PC-3 (cell line): ENCODE measurements at regions not wholly inside any gene's neighbourhood (a gene's known extent, or its start where the extent isn't known, plus 50 kb on each side); places are given as distances from the start of the nearest gene placed in this dataset.
A peak's percentile ranks its signal among the peaks of the same experiment; 100 is the strongest.
"Not testable (repeated sequence)": the region's sequence is repeated elsewhere in the genome, so short reads cannot be mapped to it uniquely, and the experiment has no call there.

Experiments
- ATAC-seq: fragments of 200-7000 bp; cut with Tn5 transposase; 2 replicates; pipeline ENCODE4 v1.9.1; 2020; ENCODE audit warnings: mild to moderate bottlenecking, moderate library complexity
- BruUV-seq: library from RNA; stranded (reverse); fragments of 400-500 nt; replicated peaks from 2 replicates; lab custom pipeline; 2021; lab: Mats Ljungman, UMichigan
- CTCF ChIA-PET: fragments of 300-600 bp; sonication (Branson Sonifier 250); formaldehyde crosslinking; loops from one replicate; lab custom pipeline; 2022; ENCODE audit warnings: antibody characterized with exemption; lab: Charles Lee
- POLR2A ChIA-PET: fragments of 300-600 bp; sonication (Branson Sonifier 250); formaldehyde crosslinking; loops from one replicate; lab custom pipeline; 2022; ENCODE audit warnings: antibody characterized with exemption; ENCODE audit not compliant: unreplicated experiment; lab: Charles Lee
- DNase-seq: peaks from one replicate; pipeline ENCODE4 v3.0.0-alpha.2; 2015
- H2AFZ ChIP-seq: fragments of 300-600 bp; sonication (generic); 2 replicates; pipeline ENCODE4 v1.6.0; 2016; ENCODE audit warnings: antibody characterized with exemption, low read length
- H3F3A ChIP-seq: fragments of 300-600 bp; sonication (generic); one replicate; pipeline ENCODE4 v1.6.0; 2017; ENCODE audit warnings: antibody characterized with exemption, low read length, control low read depth, mild to moderate bottlenecking; ENCODE audit not compliant: unreplicated experiment
- H3K27ac ChIP-seq: fragments of 300-600 bp; sonication (generic); 2 replicates; pipeline ENCODE4 v1.5.1; 2016; ENCODE audit warnings: mild to moderate bottlenecking, low read length
- H3K27me3 ChIP-seq: fragments of 300-600 bp; sonication (generic); 2 replicates; pipeline ENCODE4 v1.6.1; 2016; ENCODE audit warnings: low read length, mixed read lengths
- H3K36me3 ChIP-seq: fragments of 300-600 bp; sonication (generic); 2 replicates; pipeline ENCODE4 v1.6.1; 2016; ENCODE audit warnings: low read depth, mixed run types, low read length, mixed read lengths
- H3K4me1 ChIP-seq: fragments of 300-600 bp; sonication (generic); 2 replicates; pipeline ENCODE4 v1.5.1; 2016; ENCODE audit warnings: low read length; ENCODE audit not compliant: insufficient read depth
- H3K4me2 ChIP-seq: fragments of 300-600 bp; sonication (generic); 2 replicates; pipeline ENCODE4 v1.6.0; 2016; ENCODE audit warnings: low read length
- H3K4me3 ChIP-seq: fragments of 300-600 bp; sonication (generic); 2 replicates; pipeline ENCODE4 v1.5.1; 2016; ENCODE audit warnings: mild to moderate bottlenecking, low read length, mixed read lengths
- H3K79me2 ChIP-seq: fragments of 300-600 bp; sonication (generic); 2 replicates; pipeline ENCODE4 v1.6.1; 2017; ENCODE audit warnings: low read length, mixed read lengths
- H3K9ac ChIP-seq: fragments of 300-600 bp; sonication (generic); 2 replicates; pipeline ENCODE4 v1.6.0; 2016; ENCODE audit warnings: mild to moderate bottlenecking, low read length
- H3K9me2 ChIP-seq: fragments of 300-600 bp; sonication (generic); replicated peaks from 2 replicates; pipeline ENCODE4 v1.6.1; 2016; ENCODE audit warnings: mixed run types, low read length, mixed read lengths
- H3K9me3 ChIP-seq: fragments of 300-600 bp; sonication (generic); 2 replicates; pipeline ENCODE4 v1.6.1; 2016; ENCODE audit warnings: low read length, mixed read lengths
- H4K20me1 ChIP-seq: fragments of 300-600 bp; sonication (generic); 2 replicates; pipeline ENCODE4 v1.6.1; 2016; ENCODE audit warnings: low read length, mixed read lengths
- EZH2 ChIP-seq: fragments of 300-600 bp; sonication (generic); IDR thresholded peaks from one replicate; pipeline ENCODE4 v1.6.1; 2017; ENCODE audit warnings: antibody characterized with exemption, mild to moderate bottlenecking, low read length; ENCODE audit not compliant: unreplicated experiment
- EZH2phosphoT487 ChIP-seq: fragments of 300-600 bp; sonication (generic); IDR thresholded peaks from 2 replicates; pipeline ENCODE4 v1.6.1; 2018; ENCODE audit warnings: mild to moderate bottlenecking, antibody characterized with exemption, low read length, borderline replicate concordance
- intact Hi-C: fragments of 100-400 bp; cut with micrococcal nuclease; formaldehyde crosslinking; loops from 2 replicates; pipeline ENCODE4 v1.9.0; 2023
- TF ChIP-seq, protein P1 (sequence below): fragments of 300-600 bp; sonication (generic); conservative IDR thresholded peaks from 2 replicates; pipeline ENCODE4 v1.5.1; 2017; ENCODE audit warnings: antibody characterized with exemption, low read depth, mild to moderate bottlenecking, low read length

DNA sequence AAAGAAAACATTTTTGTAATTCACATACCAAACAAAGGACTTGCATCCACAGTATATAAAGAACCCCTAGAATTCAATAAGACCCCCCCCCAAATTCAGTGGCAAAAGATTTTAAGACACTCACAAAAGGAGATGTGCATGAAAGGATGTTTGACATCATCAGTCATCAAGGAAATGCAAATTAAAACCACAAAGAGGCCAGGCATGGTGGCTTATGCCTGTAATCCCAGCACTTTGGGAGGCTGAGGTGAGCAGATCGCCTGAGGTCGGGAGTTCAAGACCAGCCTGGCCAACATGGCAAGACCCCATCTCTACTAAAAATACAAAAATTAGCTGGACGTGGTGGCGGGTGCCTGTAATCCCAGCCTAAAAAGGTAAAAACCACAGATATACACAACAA lies 61.3 kb downstream of the AIPL1 start:
- Histone ChIP-seq H3K4me3 (peak overlapping the region; percentile 35; the same call in 1 of the 2 replicates), H3K27ac (peak overlapping the region; percentile 99), H3K4me2 (peak overlapping the region; percentile 87), H3K4me1 (peaks cover 28% of the 10 kb centered on the region)
- H2AFZ ChIP-seq, H3K9ac ChIP-seq, DNase-seq, H3K9me2 ChIP-seq, H3K79me2 ChIP-seq, BruUV-seq, H4K20me1 ChIP-seq, H3K27me3 ChIP-seq, CTCF ChIA-PET, POLR2A ChIA-PET, intact Hi-C loops, H3F3A ChIP-seq, H3K9me3 ChIP-seq, H3K36me3 ChIP-seq, ATAC-seq: not testable (repeated sequence)

DNA sequence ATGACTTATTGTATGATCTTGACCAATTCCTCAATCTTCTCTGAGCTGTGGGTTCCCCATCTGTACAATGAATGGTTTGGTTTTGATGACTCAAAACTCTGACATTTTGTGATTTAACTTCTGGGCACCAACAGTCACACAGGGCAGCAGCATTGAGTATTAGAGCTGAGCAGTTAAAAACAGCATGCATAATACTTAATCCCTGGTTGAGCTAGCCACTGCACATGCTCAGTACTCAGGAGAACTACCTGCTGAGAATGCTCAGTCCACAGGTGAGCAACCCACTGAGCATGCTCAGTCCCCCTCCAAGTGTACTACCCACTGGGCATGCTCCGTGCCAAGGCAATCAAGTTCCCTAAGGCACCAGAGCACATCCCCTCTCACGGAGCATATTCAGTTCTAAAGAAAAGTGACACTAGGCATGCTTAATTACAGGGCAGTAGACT lies 68.7 kb downstream of the AIPL1 start:
- POLR2A ChIA-PET, result no interaction called here
- H2AFZ ChIP-seq, result peak overlapping the region; percentile 59
- peak overlapping the region; percentile 75 for H3K9ac ChIP-seq
- H3K4me1 ChIP-seq, result peaks cover 25% of the 10 kb centered on the region
- no peaks in the 10 kb centered on the region for H3K36me3 ChIP-seq
- no peaks in the 10 kb centered on the region for H3K79me2 ChIP-seq
- peak overlapping the region; percentile 98 for H3K27ac ChIP-seq
- no TSS peak for BruUV-seq
- H3F3A ChIP-seq, result peaks cover 5% of the 10 kb centered on the region
- ATAC-seq (peak; percentile 53), DNase-seq (peak; percentile 75)
- intact Hi-C loops, result loop anchor here (5.0 kb wide), 1 partner anchor 144 kb away; no protein-coding TSS in a partner anchor
- H3K9me3 ChIP-seq, result no peaks in the 10 kb centered on the region
- CTCF ChIA-PET, result no interaction called here
- peak overlapping the region; percentile 48 for H3K4me3 ChIP-seq
- no peaks in the 10 kb centered on the region for H4K20me1 ChIP-seq
- TF ChIP-seq, protein P1, sequence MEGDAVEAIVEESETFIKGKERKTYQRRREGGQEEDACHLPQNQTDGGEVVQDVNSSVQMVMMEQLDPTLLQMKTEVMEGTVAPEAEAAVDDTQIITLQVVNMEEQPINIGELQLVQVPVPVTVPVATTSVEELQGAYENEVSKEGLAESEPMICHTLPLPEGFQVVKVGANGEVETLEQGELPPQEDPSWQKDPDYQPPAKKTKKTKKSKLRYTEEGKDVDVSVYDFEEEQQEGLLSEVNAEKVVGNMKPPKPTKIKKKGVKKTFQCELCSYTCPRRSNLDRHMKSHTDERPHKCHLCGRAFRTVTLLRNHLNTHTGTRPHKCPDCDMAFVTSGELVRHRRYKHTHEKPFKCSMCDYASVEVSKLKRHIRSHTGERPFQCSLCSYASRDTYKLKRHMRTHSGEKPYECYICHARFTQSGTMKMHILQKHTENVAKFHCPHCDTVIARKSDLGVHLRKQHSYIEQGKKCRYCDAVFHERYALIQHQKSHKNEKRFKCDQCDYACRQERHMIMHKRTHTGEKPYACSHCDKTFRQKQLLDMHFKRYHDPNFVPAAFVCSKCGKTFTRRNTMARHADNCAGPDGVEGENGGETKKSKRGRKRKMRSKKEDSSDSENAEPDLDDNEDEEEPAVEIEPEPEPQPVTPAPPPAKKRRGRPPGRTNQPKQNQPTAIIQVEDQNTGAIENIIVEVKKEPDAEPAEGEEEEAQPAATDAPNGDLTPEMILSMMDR, result no peak
- no peak for TF ChIP-seq EZH2
- TF ChIP-seq EZH2phosphoT487, result no peak
- H3K27me3 ChIP-seq, result no peaks in the 10 kb centered on the region
- peak overlapping the region; percentile 80 for H3K4me2 ChIP-seq
- no peaks in the 10 kb centered on the region for H3K9me2 ChIP-seq

DNA sequence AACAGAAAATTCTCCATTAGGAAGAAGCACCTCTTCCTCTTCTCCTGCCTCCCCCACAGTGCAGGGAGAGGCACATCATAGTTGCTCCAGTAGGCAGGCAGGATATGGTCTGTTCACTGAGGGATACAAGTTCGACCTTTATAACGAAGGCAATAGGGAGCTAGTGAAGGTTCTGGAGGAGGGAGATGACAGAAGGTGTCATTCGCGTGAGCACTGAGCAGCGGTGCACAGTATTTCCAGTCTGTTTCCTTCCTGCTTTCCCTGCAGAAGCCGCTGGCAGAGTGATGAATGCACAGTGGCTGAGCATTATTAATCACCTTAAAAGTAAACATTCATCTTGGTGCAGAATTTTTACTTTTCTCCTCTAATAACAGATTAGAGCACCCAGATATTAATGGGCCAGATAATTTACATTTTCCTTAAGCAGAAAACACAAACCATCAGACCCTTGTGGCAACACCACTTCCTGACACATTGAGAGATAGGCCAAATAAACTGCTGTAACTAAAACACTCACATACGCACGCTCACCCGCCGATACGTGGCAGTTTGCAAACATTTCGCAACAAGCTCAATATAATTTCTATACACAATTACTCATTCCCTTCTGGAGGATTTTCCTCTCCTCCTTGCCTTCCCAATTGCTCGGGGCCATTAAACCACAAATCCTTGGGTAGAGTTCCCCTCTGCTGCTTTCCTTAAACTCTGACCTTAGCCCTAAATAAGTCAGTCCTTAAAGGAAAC lies 69.5 kb downstream of the AIPL1 start:
- Histone ChIP-seq H3K9me3 (no peaks in the 10 kb centered on the region), H4K20me1 (no peaks in the 10 kb centered on the region), H2AFZ (no peak overlapping the region), H3K9ac (peak overlapping the region; percentile 75), H3K4me3 (peak overlapping the region; percentile 48), H3K27me3 (no peaks in the 10 kb centered on the region), H3K9me2 (no peaks in the 10 kb centered on the region), H3K27ac (peak overlapping the region; percentile 98), H3F3A (peaks cover 5% of the 10 kb centered on the region), H3K4me1 (peaks cover 25% of the 10 kb centered on the region), H3K36me3 (no peaks in the 10 kb centered on the region), H3K4me2 (peak overlapping the region; percentile 80), H3K79me2 (no peaks in the 10 kb centered on the region)
- DNase-seq (peak; percentile 92), ATAC-seq (peak; percentile 84)
- ChIA-PET POLR2A (interaction anchor here (0.5 kb wide), 2 partner anchors 16 to 275 kb away, joined by 3 to 5 read pairs; partner anchors contain the start of genes KIAA0753 and TXNDC17), CTCF (no interaction called here)
- BruUV-seq, result no TSS peak
- no peak for TF ChIP-seq EZH2phosphoT487
- intact Hi-C loops, result loop anchor here (1.0 to 5.0 kb wide), 2 partner anchors 47 to 143 kb away; no protein-coding TSS in a partner anchor
